Kidney glomerular epithelial cell (primary cell): ENCODE measurements at regions not wholly inside any gene's neighbourhood (a gene's known extent, or its start where the extent isn't known, plus 50 kb on each side); places are given as distances from the start of the nearest gene placed in this dataset.

ENCODE experiments used
- DNase-seq: peaks from one replicate; lab custom pipeline; 2025; lab: John Stamatoyannopoulos, UW

DNA sequence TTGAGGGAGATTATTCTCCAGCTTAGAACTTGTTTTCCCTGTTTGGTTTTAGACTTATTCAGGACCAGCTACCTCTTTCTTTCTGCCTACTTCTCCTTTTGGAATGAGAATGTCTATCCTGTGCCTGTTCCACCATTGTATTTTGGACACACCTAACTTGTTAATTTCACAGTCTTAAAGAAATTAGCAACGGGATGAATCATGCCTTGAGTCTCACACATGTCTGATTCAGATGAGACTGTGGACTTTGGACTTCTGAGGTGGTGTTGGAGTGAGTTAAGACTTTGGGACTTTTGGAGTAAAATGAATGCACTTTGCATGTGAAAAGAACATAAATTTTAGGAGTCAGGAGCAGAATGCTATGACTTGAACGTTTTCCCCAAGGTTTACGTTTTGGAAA, 581.4 kb downstream of the CDH11 start:
- DNase-seq: no peak

DNA sequence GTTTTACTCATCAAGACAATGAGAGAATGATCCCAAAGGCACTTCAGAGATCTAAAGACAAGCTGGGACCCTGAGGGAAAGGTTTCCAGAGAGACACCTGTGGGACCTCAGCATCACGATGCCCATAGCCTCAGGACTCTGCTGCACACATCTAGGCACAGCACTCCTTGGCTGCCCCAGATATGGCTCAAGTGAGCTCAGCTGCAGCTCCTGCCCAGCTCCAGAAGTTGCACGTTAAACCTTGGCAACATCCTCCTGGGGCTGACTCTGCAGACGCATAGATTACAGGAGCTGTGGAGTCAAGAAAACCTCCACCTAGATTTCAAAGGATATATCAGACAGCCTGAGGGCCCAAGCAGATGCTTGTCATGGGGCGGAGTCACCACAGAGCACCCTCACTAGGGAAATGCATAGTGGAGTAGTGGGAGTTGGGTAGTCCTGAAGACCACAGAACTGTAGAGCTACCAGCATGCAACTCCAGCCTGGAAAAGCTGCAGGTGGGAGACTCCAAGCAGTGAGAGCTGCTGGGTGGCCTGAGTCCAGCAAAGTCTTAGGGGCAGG, 582.0 kb downstream of the CDH11 start:
- DNase-seq: no peak

DNA sequence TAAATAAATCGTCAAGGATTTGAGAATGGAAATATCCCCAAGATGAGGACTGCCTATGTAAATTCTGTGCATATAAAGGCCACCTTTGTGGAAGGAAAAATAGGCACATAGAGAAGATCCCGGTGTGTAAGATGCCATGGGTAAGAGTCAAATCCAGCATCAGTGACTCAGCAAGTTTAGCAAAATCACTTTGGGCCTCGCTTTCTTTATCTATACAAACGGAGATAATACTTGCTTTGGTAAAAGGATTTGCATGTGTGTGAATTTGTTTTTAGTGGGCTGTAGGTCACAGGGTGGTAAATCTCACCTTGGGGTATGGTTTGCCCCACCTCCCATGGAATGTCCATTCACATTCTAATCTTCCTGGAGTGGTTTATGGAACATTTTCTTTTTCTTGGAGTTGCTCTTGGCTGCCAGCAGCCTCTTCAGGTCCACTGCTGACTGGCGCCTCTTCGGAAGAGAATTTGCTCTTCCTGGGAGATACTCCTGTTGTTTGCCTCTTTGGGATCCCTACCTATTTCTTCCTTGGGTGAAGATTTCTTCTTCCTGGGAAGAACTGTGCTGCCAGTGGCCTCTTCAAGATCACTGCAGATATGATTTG, 587.6 kb downstream of the CDH11 start:
- DNase-seq: no peak

- DNase-seq: no peak
Measured at GRCh38 chr16:64532691-64533090, 589.2 kb downstream of the CDH11 start.

DNA sequence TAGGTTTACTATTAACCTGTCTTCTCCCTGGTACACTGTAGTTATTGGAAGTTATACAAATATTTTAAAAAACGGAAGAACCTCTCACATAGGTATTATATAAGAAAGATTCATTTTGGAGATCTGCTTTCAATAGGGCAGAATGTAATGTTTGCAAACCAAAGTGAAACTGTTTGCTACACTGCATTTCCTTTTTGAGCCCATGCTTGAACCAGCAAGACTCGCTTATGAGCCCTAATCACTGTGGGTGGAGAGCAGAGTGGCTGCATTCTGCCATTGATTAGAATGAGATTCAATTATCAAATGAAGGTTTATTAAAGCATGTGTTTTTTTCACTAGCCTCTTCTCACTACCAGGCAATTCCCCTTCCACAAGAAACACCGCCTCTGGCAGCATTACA, 589.7 kb downstream of the CDH11 start:
- DNase-seq: no peak

DNA sequence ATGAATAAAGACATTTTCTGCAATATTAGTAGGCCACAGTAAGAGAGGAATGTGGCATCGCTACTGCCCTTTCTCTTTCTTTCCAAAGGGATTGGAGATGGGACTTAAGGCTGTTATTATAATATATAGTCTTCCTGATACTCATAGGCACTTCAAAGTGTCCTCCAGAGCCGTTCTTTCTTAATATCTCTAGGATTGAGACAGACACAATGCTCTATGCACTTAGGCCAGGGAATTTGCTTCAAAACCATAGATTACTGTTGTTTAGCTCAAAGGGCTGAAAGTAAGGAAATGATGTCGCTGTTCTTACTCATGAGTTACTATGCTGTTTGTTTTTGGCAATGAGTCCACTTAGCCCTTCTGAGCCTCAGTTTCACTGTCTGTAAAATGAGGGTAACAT, 590.5 kb downstream of the CDH11 start:
- DNase-seq: no peak

GRCh38 chr16:64522548-64522947, 599.3 kb downstream of the CDH11 start:
- no peak for DNase-seq

- DNase-seq: no peak
Measured at GRCh38 chr16:64513871-64514270, 608.0 kb downstream of the CDH11 start.

GRCh38 chr16:64507240-64508024, 614.4 kb downstream of the CDH11 start:
- DNase-seq: no peak

DNA sequence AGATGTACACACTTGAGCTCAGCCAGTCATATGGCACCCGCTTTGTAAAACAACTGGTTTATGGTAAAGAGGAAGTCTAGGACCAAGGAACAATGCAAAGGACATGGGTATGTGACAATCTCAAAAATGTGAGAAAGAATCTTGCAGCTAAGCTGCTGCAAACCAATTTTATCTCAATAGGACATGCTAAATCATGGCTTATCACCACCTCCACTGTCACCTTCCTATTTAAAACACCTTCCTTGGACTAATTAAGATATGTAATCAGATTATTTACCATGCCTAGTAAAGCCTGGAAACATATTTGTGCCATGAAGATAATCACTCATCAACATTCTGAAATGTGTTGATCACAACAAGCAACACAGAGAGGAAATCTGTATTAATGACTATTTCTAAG, 622.7 kb downstream of the CDH11 start:
- no peak for DNase-seq

DNA sequence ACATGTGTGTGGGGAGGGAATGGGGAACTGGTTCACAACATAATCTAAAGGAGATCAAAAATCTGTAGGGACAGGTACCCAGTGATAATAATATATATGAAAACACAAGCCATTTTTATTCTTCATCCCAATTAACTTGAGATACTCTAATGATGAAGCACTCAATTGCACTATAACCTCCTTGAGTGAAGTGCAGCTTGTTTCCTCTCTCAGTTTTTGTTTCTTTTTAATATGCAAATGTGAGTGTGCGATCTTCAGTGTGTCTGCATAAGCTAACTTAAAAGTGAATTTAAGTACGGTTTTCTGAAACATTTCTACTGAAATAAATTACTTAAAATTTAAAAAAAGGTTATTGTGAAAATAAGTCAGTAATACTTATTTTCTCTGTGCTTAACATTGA, 623.5 kb downstream of the CDH11 start:
- DNase-seq: no peak

DNA sequence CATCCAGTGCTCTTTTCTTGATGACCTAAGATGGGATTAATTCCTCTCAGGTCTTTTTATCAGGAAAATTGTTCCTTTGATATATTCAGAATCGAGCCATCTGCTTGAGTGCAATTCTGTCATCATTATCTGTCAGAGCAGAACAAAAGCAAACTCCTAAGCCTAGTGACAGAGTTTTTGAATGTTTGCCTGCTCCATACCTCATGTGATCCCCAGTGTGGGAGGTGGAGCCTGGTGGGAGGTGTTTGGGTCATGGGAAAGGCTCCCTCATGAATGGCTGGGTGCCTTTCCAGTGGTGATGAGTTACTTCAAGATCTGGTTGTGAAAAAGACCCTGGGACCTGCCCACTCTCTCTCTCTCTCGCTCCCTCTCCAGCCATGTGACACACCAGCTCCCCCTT, 628.2 kb downstream of the CDH11 start:
- DNase-seq: no peak

GRCh38 chr16:64489449-64489848, 632.4 kb downstream of the CDH11 start:
- no peak for DNase-seq

- DNase-seq: no peak
Measured at GRCh38 chr16:64486561-64486960, 635.3 kb downstream of the CDH11 start.

DNA sequence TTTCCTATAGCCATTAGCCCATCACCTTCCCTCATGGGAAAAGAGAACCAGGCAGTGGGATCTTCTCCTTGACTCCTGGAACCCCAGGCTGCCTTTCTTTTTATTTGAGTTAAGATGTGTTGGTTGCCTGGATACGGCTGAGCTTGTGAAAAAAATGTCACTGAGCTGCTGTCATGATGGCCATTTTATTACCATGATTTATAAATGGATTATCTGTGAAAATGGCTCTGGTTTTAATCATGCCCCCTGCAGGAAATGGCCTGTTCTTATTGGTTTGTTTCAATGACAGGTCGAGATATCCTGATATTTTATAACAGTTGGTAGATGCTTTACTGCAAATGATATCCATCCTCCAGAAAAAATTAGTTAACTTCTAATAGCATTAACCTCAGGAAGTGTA, 640.4 kb downstream of the CDH11 start:
- DNase-seq: no peak

- DNase-seq: peak; percentile 80
Measured at GRCh38 chr16:64478252-64478906, 643.5 kb downstream of the CDH11 start.

GRCh38 chr16:64475627-64476351, 646.1 kb downstream of the CDH11 start:
- no peak for DNase-seq

- DNase-seq: no peak
Measured at GRCh38 chr16:64470916-64471315, 650.9 kb downstream of the CDH11 start.

DNA sequence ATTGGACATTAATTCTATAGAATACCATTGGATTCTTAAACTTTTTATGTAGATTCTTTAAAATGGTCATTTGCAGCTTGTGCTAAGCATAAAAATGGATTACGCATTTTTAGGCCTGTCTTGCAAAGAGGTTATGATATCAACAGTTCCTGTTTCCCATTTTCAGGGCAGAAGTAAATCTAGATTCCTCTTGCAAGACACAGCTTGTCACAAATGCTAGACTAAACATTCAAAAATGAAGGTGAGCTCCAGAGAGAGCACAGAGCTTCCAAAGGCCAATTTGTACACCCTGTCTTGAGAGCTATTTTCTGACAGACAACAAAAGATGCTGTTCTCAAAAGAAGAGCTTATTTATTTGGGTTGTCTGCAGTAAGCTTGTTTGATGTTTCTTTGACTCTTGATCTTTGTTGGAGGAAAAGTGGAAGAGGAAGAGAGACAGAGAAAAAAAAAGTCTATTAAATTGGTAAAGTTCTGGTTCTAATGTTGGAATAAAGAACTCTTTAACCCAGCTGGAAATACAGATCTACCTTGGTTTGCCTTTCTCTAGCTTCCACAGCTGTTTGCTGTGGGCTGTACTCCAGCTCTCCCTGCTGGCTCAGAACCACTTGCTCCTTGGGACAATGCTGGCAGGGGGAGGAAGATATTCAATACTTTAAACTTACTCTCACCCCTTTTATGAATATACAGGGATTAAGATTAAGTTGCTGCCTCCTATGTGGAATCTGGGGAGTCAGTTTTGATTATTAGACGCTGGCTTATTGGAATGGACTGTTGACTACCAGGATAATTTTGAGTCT, 651.8 kb downstream of the CDH11 start:
- no peak for DNase-seq

GRCh38 chr16:64469351-64469750, 652.5 kb downstream of the CDH11 start:
- no peak for DNase-seq

- DNase-seq: no peak
Measured at GRCh38 chr16:64468515-64469090, 653.3 kb downstream of the CDH11 start.
